Loucy (cell line): ENCODE measurements at regions not wholly inside any gene's neighbourhood (a gene's known extent, or its start where the extent isn't known, plus 50 kb on each side); places are given as distances from the start of the nearest gene placed in this dataset.

Source experiments
- H2AFZ ChIP-seq: fragments of 200-600 bp; sonication (generic); 2 replicates; pipeline ENCODE4 v1.6.0; 2016; ENCODE audit warnings: antibody characterized with exemption, mild to moderate bottlenecking, low read length, moderate library complexity
- H3F3A ChIP-seq: fragments of 200-600 bp; 2 replicates; pipeline ENCODE4 v1.6.0; 2016; ENCODE audit warnings: antibody characterized with exemption, low read depth, mild to moderate bottlenecking
- H3K27me3 ChIP-seq: fragments of 200-600 bp; sonication (generic); 2 replicates; pipeline ENCODE4 v1.6.1; 2014; ENCODE audit warnings: low read length, mild to moderate bottlenecking; ENCODE audit not compliant: insufficient read depth, poor library complexity, severe bottlenecking
- H3K36me3 ChIP-seq: fragments of 200-600 bp; sonication (generic); 2 replicates; pipeline ENCODE4 v1.6.1; 2016; ENCODE audit warnings: low read length; ENCODE audit not compliant: insufficient read depth
- H3K4me1 ChIP-seq: fragments of 200-600 bp; sonication (generic); 2 replicates; pipeline ENCODE4 v1.5.1; 2014; ENCODE audit warnings: low read length, mild to moderate bottlenecking; ENCODE audit not compliant: insufficient read depth, poor library complexity, severe bottlenecking
- H3K4me2 ChIP-seq: fragments of 200-600 bp; sonication (generic); 2 replicates; pipeline ENCODE4 v1.6.0; 2014; ENCODE audit warnings: antibody characterized with exemption, low read length, low read depth, mild to moderate bottlenecking; ENCODE audit not compliant: poor library complexity, severe bottlenecking
- H3K4me3 ChIP-seq: fragments of 200-600 bp; sonication (generic); 2 replicates; pipeline ENCODE4 v1.5.1; 2014; ENCODE audit warnings: low read length, mild to moderate bottlenecking, mixed read lengths; ENCODE audit not compliant: poor library complexity, severe bottlenecking
- H3K79me2 ChIP-seq: fragments of 200-600 bp; sonication (generic); 2 replicates; pipeline ENCODE4 v1.6.1; 2014; ENCODE audit warnings: low read length; ENCODE audit not compliant: insufficient read depth
- H3K9ac ChIP-seq: fragments of 200-600 bp; sonication (generic); 2 replicates; pipeline ENCODE4 v1.6.0; 2014; ENCODE audit warnings: mild to moderate bottlenecking, low read depth, low read length, moderate library complexity; ENCODE audit not compliant: poor library complexity, severe bottlenecking
- H3K9me2 ChIP-seq: fragments of 200-600 bp; sonication (generic); replicated peaks from 2 replicates; pipeline ENCODE4 v1.6.1; 2016; ENCODE audit warnings: low read depth, low read length, mixed read lengths
- H3K9me3 ChIP-seq: fragments of 200-600 bp; sonication (generic); 2 replicates; pipeline ENCODE4 v1.6.1; 2014; ENCODE audit warnings: mild to moderate bottlenecking, antibody characterized with exemption, low read length, low read depth; ENCODE audit not compliant: insufficient read depth
- H4K20me1 ChIP-seq: fragments of 200-600 bp; sonication (generic); 2 replicates; pipeline ENCODE4 v1.6.0; 2014; ENCODE audit warnings: antibody characterized with exemption, low read length, mild to moderate bottlenecking; ENCODE audit not compliant: insufficient read depth, poor library complexity, severe bottlenecking
- CTCF ChIP-seq: fragments of 200-600 bp; sonication (generic); conservative IDR thresholded peaks from 2 replicates; pipeline ENCODE4 v1.5.1; 2014; ENCODE audit warnings: mild to moderate bottlenecking, antibody characterized with exemption, low read length
- EZH2phosphoT487 ChIP-seq: fragments of 200-600 bp; IDR thresholded peaks from 2 replicates; pipeline ENCODE4 v1.6.1; 2018; ENCODE audit warnings: antibody characterized with exemption, mild to moderate bottlenecking, moderate library complexity, borderline replicate concordance

GRCh38 chr16:35463358-35463757, 2003.9 kb downstream of the TP53TG3F start:
- Histone ChIP-seq H3K79me2 (no peaks in the 10 kb centered on the region), H3K4me1 (no peaks in the 10 kb centered on the region), H2AFZ (no peak overlapping the region), H3K36me3 (no peaks in the 10 kb centered on the region), H3K9me3 (0 out of 2 replicates have a peak, but pooled peaks cover 6% of the 10 kb centered on the region), H4K20me1 (no peaks in the 10 kb centered on the region), H3K9ac (no peak overlapping the region), H3K27me3 (no peaks in the 10 kb centered on the region), H3F3A (no peaks in the 10 kb centered on the region), H3K9me2 (no peaks in the 10 kb centered on the region), H3K4me2 (no peak overlapping the region), H3K4me3 (no peak overlapping the region)
- no peak for TF ChIP-seq CTCF
- no peak for TF ChIP-seq EZH2phosphoT487

GRCh38 chr16:35480361-35480760, 2020.9 kb downstream of the TP53TG3F start:
- H3K36me3 ChIP-seq = no peaks in the 10 kb centered on the region
- no peaks in the 10 kb centered on the region for H3K79me2 ChIP-seq
- no peak overlapping the region for H3K4me2 ChIP-seq
- no peaks in the 10 kb centered on the region for H3F3A ChIP-seq
- H3K9me2 ChIP-seq = no peaks in the 10 kb centered on the region
- H4K20me1 ChIP-seq = no peaks in the 10 kb centered on the region
- no peaks in the 10 kb centered on the region for H3K9me3 ChIP-seq
- TF ChIP-seq CTCF (no peak), EZH2phosphoT487 (no peak)
- H3K27me3 ChIP-seq = no peaks in the 10 kb centered on the region
- no peak overlapping the region for H3K9ac ChIP-seq
- no peaks in the 10 kb centered on the region for H3K4me1 ChIP-seq
- no peak overlapping the region for H2AFZ ChIP-seq
- no peak overlapping the region for H3K4me3 ChIP-seq

- Histone ChIP-seq H3K4me3 (no peak overlapping the region), H3K36me3 (no peaks in the 10 kb centered on the region), H3K27me3 (no peaks in the 10 kb centered on the region), H3F3A (no peaks in the 10 kb centered on the region), H3K4me1 (no peaks in the 10 kb centered on the region), H3K9me3 (no peaks in the 10 kb centered on the region), H4K20me1 (no peaks in the 10 kb centered on the region), H3K4me2 (no peak overlapping the region), H3K9ac (no peak overlapping the region), H3K9me2 (no peaks in the 10 kb centered on the region), H2AFZ (no peak overlapping the region), H3K79me2 (no peaks in the 10 kb centered on the region)
- TF ChIP-seq EZH2phosphoT487 (no peak), CTCF (no peak)
These were observed 2021.6 kb downstream of the TP53TG3F start for GRCh38 chr16:35480988-35481387.
